NCI-H524 (cell line): ENCODE measurements at regions not wholly inside any gene's neighbourhood (a gene's known extent, or its start where the extent isn't known, plus 50 kb on each side); places are given as distances from the start of the nearest gene placed in this dataset.
"Not testable (repeated sequence)": the region's sequence is repeated elsewhere in the genome, so short reads cannot be mapped to it uniquely, and the experiment has no call there.

Experiments
- DNase-seq, 2 experiments: peaks; one replicate each; lab custom pipeline; 2025; lab: John Stamatoyannopoulos, UW

DNA sequence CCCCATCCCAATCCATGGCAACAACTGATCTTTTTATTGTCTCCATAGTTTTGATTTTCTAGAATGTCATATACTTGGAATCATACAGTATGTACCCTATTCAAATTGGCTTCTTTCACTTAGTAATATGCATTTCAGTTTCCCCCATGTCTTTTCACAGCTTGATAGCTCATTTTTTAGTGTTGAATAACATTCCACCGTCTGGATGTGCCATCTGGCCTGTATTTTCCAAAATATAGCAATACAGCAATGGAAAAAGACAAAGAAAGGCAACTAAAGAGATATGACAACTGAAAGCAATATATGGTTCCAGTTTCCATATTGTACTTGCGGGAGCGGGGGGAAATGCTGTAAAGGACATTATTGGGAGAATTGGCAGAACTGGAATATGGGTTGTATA lies 166.4 kb upstream of the NT5E start:
- DNase-seq: no peak

DNA sequence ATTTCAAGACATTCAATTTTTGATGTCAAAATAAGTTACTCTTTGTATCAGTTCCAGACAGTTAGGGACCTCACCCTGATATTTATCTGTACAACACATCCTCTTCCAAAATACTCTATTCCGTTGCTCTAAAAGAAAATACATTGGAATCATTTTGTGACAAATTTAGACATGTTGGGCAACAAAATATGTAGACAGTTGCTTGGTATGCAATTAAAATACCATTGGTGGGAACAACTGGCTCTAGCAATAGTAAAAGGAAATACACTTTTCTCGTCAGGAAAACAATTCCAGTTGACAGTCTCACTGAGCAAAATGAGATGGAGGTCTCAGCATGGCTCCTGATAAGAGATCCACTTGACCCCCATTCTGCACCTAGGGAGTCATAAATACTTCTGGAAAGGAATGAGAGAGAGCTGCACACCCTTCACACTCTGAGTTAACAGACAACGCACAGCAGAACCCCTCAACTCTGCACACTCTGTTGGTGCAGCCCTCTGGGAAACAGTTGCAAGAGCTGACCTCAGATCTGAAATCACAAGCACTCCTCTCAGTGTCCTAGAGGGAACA lies 171.3 kb upstream of the NT5E start:
- DNase-seq: no peak

DNA sequence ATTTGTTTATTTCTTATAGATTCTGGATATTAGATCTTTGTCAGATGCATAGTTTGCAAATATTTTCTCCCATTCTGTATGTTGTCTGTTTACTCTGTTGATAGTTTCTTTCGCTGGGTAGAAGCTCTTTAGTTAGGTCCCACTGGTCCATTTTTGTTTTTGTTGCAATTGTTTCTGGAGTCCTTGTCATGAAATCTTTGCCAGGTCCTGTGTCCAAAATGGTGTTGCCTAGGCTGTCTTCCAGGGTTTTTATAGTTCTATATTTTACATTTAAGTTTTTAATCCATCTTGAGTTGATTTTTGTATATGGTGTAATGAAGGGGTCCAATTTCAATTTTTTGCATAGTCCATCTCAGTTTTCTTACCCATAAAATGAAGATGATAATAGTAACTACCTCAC lies 173.9 kb upstream of the NT5E start:
- not testable (repeated sequence) for DNase-seq

DNA sequence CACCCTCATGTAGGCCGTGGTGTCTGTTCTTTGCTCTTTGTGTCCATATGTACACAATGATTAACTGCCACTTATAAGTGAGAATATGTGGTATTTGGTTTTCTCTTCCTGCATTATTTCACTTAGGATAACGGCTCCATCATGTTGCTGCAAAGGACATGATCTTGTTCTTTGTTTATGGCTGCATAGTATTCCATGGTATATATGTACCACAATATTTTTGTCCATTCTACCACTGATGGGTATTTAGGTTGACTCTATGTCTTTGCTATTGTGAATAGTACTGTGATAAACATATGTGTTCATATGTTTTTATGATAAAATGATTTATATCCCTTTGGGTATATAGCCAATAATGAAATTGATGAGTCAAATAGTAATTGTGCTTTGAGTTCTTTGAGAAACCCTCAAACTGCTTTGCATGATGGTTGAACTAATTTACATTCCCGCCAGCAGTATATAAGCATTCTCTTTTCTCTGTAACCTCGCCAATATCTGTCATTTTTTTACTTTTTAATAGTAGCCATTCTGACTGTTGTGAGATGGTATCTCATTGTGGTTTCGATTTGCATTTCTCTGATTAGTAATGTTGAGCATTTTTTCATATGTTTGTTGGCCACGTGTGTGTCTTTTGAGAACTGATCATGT lies 174.4 kb upstream of the NT5E start:
- no peak for DNase-seq

DNA sequence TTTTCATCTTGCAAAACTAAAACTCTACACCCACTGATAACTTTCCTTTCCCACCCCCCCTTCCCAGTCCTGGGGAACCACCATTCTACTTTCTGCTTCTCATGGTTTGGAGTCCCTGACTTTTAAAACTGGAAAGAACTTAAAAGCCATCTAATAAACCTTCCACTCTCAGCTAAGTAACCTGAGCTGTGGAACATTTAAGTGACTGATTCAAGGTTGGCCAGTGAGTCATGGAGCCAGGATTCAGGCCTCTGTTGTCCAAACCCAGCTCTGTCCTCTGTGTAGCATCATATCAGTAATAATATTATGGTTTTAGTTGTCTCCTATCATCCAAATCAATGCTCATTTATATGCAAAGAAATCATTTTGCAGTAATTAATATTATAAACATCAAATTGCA lies 176.0 kb upstream of the NT5E start:
- DNase-seq: no peak

DNA sequence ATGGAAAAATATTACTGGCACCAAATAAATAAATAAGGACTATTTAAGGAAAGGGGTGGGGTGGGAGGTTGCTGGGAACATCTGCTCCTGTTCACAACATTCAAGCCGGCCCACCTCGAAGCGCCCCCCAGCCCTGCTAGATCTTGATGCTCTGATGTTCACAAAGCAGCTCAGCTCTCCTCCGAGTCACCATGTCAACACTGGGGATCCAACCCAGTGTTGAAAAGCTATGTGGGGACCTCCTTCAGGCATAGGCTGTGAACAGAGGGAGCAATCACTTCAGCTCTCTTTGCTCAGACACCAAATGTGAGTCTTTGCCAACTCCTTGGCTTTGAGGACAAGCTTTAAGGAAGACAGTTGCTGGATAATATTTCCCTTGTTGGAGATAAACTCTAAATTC lies 176.8 kb upstream of the NT5E start:
- no peak for DNase-seq

DNA sequence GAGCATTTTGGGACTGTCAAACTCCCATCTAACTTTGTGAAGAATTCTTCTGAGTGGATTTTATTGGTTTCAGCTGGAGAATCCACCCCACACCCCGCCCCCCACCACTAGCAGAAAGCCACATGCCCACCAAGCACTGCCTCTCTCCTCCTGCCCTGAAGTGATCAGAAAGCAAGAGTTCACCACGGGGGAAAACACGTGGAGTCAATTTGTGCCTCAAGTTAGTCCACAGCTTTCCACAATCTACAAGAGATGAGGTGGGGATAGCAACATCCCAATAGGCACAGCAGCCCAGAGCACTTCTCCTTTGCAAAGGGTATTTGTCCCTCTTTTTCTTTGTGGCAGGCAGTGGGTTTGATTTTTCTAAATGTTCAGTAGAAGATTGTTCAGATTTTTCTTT lies 177.3 kb upstream of the NT5E start:
- DNase-seq: no peak

DNA sequence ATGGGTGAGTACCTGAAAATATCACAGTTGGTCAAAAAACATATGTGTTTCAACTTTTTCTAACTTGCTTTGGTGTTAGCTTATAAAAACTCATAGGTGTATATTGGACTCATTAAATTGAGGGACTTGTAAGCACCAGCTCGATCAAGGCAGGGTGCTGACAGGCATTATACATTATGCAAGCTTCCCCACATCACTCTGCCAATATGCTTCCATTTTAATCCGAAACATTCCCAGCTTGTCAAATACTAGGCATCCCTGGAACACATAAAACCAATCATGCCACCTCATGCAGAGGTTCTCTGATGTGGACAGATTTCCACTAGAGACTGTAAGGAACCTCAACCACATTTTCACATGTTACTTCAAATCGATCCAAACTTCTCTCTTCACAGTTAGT lies 187.3 kb upstream of the NT5E start:
- DNase-seq: no peak

DNA sequence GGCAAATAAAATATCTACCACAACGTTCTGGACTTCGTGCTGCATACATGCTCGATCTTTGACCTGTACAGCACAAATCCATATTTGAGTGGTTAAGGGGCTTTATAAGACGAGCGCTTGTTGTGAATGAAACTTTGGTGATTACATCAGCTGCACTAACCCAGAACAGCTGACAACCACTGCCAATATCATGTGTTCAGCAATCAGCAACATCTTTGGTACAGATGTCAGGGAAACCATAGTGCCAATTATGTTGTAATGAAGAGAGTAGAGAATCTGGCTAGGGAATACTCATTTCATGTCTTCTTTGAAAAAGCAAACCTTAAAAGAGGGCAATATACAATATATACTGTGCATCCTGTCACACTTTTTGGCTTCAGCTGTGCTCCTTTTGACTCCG lies 188.6 kb upstream of the NT5E start:
- no peak for DNase-seq

DNA sequence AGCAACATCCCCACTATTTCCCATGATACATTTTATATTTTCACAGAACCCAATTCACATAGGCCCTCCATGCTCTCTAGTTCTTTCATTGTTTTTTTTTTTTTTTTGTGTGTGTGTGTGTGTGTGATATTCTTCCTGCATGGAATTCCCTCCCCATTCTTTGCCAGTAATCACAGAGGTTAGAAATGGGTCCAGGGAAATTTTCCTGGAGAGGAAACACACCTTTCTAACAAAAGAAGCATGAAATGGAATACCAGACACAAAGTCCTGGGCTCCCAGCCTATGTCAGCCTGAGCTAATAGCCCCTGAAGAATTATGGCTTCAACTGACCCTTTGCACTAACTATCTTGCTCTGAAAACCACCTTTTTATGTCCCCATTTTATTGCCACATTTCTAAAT lies 194.2 kb upstream of the NT5E start:
- no peak for DNase-seq

DNA sequence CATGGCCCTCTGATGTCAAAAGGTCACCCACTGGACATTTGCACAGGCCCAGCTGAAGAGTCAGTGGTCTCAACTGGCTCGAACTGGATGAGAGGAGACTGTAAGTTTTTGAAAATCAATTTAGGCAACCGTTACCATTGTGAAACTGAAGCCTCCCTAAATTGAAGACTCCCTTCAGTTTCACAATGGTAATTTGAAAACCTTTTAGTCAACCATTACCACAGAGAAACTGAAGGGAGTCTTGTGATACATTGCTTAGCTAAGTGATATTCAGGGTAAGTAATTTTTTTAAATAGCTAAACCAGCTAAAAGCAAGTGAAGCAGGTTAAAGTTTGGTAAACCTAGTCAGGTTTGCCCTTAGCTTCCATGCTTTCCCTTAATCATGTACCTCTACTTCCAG lies 197.3 kb upstream of the NT5E start:
- no peak for DNase-seq

DNA sequence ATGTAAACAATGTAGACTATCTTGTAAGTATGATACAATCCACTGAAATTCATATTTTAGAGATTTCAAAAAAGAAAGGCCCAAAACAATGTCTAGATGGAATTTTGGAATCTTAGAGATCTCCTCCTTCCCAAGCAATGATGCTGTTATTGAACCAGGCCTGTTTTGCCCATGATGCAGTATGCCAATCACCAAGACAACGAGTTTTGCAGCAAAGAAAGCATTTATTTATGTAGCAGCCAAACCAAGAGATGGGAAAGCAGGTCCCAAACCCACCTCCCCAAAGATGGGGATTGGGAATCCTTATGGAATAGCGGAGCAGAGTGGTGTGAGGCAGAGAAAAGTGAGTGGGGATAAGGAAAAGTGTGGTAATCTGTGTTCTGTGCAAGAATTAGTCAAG lies 197.8 kb upstream of the NT5E start:
- DNase-seq: no peak

DNA sequence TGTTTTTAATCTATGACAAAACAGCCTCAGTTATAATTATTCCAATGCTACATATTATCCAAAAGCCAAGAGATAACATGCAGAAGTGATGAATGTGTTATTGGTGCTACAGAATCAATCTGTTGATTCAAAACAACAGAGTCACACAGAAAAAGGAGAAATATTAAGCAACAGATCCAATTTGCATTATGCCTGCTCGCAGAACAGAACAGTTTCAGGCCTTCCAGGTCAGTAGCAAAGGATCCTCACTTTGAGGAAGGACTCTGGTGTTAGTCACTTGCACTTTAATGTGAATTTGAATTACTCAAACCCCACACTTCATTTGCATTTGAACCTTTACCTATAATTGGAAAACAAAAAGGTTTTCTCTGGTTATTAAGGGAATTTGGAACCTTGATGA lies 198.6 kb upstream of the NT5E start:
- no peak for DNase-seq

DNA sequence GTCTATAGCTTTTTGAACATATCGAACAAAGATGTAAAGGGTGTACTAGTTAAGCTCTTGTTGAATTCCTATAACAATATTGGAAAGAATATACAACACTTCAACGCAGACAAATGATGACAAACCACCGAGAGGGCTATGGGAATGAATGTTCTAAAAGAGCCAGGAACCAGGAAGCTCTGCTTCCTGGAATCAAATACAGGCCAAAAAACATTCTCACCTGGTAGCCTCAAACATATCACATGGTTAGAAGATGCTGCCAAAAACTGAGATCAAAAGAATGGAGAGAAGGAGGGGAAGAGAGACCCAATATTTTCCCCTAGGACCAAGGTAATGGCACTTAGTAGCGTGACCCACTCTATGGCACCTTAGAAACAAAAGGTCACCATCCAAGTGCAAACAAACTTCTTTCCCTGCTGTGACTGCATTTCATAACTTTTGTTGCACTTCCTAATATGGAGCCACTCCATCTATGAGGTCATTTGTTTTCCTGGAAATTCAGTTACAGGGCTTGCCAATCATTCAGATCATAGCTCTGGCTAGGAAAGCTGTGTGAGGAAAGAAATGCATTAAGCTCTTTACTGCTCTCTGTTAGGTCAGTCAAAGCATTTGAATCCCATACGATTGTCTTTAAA lies 199.2 kb upstream of the NT5E start:
- no peak for DNase-seq

DNA sequence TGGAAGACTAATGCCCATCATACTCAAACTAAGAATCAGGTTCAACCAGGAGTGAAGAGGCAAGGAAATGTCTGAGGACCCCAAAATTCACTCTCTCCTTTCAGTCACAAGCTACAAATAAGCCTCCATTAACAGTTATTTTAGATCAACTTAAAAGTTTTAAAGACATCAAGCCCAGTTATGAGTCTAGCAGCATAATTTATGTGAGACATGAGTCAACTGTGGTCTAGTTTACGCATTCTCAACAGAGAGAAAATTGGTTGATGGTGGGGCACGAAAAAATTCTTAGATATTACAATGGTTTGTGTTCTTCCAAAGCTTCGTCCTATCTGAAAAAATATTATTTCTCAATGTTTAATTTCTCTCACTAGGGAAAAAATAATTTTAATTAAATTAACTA lies 204.9 kb upstream of the NT5E start:
- DNase-seq: no peak

DNA sequence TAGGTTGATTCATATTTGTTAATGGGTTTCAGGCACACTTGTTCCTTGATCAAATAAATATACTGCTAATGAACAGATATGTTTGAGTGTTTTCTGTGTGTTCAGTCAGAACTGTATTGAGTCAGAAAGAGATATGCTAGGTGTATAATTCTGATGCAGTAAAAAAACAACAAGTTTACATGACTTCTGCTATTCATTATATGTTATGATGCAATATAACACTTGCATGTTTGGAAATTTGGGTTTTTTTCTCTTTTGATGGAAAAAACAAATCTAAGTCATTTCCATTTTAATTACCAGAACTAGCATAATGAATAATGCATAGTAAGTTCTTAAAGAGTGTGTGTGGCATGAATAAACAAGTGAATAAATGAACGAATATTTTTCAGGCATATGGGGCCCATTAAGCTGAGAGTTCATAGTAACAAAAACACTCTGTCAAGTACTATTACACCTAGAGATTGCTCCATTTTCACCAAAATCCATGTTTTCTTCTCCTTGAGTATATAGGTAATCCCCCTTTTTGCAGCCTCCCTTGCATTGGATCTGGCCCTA lies 208.3 kb upstream of the NT5E start:
- no peak for DNase-seq

DNA sequence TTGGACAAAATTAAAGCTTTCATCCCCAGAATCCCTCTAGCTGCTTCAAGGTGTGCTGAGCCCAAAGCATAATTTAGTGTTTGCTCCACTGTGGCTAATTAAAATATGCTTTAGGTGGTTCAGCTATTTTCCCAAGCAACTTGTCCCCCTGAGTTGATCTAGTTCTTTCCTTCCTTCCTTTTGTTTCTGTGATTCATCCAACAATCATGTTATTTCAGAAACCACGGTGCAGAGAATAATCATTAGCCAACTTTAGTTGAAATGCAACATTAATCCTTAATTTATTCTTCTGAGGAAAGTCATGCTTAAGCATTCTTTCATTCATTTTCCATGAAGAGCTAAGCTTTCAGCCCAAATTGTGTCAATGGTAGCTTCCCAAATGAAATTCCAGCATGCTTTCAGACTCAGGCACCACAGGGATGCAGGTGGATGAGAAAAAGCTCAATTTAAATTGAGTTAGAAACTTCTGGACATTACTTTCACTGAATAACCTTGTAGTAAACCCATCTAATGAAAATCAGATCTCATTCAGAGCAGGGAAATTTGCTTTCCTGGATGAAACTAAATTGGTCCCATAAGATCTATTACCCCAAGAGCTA lies 209.0 kb upstream of the NT5E start:
- DNase-seq: no peak

DNA sequence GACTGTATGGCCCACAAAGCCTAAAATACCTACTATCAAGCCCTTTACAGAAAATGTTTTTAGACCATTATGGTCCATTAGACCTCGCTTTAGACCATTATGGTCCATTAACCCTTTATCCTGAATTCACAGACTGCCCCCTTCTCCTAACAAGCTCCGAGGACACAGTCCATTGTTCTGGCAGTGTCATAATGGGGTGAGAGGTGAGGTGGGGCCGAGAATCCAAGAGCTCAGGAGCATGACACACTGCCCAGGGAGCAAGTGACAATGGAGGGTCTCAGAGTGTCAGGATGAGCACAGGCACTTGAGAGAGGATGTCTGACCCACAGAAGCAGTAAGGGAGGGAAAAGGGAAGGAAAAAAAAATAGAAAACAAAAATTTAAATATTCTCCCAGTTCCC lies 212.4 kb upstream of the NT5E start:
- DNase-seq: no peak

DNA sequence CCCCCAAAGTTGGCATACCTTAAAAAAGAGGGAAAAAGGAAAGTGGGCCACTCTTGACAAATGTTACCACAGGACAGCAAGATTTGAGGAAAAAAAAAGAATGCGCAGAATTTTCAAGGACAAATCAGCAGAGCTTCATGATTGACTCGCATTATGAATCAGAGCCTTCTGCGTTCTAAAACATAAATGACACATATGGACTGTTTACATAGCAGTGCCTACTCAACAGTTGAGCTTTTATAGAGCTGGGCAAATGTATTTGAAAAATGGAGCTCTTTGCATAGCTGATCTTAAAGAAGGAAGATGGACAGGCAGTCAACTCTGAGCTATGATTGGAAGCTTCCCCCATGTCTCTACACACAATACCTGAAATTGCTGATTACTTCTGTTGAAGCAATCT lies 213.2 kb upstream of the NT5E start:
- DNase-seq: no peak

DNA sequence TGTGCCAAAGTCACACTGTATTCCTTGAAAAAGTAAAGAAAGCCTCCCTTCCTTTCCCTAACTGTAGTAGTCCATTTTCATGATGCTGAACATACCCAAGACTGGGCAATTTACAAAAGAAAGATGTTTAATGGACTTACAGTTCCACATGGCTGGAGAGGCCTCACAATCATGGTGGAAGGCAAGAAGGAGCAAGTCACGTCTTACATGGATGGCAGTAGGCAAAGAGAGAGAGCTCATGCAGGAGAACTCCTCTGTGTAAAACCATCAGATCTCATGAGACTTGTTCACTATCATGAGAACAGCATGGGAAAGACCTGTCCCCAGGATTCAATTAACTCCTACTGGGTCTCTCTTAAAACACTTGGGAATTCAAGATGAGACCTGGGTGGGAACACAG lies 222.5 kb upstream of the NT5E start:
- not testable (repeated sequence) for DNase-seq

DNA sequence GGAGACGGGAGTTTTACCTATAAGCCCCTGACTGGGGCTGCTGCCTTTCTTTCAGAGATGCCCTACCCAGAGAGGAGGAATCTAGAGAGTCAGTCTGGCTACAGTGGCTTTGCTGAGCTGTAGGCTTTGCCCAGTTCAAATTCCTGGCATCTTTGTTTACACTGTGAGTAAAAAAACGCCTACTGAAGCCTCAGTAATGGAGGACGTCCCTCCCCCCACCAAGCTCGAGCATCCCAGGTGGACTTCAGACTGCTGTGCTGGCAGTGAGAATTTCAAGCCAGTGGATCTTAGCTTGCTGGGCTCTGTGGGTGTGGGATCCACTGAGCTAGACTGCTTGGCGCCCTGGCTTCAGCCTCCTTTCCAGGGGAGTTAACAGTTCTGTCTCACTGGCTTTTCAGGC lies 237.1 kb upstream of the NT5E start:
- DNase-seq: not testable (repeated sequence)

DNA sequence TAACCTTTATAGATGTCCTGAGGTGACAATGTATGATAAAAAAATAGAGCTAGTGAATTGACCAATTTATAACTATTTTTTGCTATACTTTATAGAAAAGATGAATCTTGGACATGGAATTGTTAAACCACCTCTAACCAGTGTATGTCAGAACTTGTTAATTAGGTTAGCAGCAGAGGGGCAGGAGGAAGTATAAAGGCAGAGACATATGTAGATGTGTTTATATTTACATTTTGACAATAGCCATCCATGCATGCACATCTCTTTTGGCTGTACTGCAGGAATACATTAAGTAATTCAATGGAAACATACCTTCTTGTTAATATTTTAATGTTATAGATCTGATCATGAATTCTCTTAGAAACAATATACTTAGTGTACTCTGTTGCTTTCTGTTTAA lies 254.6 kb upstream of the NT5E start:
- DNase-seq: no peak

DNA sequence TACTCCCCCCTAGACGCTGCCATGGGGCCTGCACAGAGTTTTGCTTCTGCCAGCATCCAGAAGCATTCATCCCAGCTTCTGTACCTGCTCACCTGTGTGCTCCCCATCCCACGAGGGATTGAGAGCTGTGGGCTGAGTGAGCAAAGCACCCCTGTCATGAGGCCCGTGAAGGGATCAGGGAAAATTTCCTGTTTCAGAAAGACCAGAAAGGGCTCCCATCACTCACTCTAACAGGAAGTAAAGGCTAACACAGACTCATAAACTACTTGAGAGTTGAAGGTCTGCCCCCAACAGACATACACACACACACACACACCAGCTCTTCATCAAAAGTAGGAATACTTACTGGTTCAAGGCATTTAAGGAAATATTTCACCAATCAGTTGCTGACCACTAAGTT lies 256.5 kb upstream of the NT5E start:
- DNase-seq: no peak
